ENCODE measurements at regions not wholly inside any gene's neighbourhood (a gene's known extent, or its start where the extent isn't known, plus 50 kb on each side); places are given as distances from the start of the nearest gene placed in this dataset.

DNA sequence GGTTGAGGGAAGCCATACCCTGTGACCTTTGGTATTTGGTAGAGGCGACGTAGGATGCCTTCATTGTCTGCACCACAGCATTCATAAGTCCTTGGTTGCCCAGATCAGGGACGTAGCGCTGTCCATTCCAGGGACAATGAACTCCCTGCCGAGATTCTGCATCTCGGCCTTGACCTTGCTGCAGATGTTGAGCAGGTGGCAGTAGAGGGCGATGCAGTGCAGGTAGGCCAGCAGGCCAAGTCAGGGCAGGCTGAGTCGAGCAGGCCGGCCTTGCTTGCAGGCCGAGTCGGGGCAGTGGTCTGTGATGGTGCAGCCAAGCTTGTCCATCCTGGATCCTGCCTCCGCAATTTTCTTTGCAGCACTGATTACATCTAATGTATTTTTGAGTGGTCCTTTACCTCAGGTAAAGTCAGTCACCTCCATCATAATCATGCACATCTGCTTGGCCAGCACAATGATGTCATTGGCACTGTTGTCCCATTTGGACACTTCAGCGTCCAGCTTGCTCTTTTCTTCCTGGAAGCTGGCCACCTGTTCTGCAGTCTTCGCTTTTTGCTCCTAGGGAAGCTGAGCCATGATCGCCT is 93.4 kb upstream of the CCDC112 start:
- no peak overlapping the region for H3K9ac ChIP-seq (ENCODE audit: control insufficient read depth, insufficient read depth, low read length)
- H3K4me1 ChIP-seq (ENCODE audit: control insufficient read depth, insufficient read depth, low read length): peaks cover 4% of the 10 kb centered on the region; the same call in 1 of the 2 replicates
- no peak overlapping the region for H3K27ac ChIP-seq (ENCODE audit: control insufficient read depth, insufficient read depth)
- POLR2A ChIA-PET: no interaction called here
- no peak overlapping the region for H3K4me3 ChIP-seq
- in situ Hi-C loops (cut with MboI): no loop called here
- H3K9me3 ChIP-seq (replicated peaks; ENCODE audit: control insufficient read depth, insufficient read depth, low read length): no peaks in the 10 kb centered on the region; the same call in 2 of the 3 replicates
- no peaks in the 10 kb centered on the region for H4K20me1 ChIP-seq (ENCODE audit: control insufficient read depth, insufficient read depth)
- no peak overlapping the region for H3K4me2 ChIP-seq (ENCODE audit: control insufficient read depth, insufficient read depth)
- CTCF ChIA-PET: interaction anchor here (1.0 to 2.8 kb wide), 2 partner anchors 13 to 14 kb away, joined by 3 to 8 read pairs; no protein-coding TSS in a partner anchor
- DNase-seq (ENCODE audit: low read depth, low spot score): no peak
- peak; percentile 49; the same call in 1 of the 3 replicates for ATAC-seq
- SMC1A ChIA-PET (ENCODE audit: uncharacterized antibody, unreplicated experiment): interaction anchor here (0.9 to 5.5 kb wide), 6 partner anchors 11 to 677 kb away, joined by 3 to 38 read pairs (median 3); no protein-coding TSS in a partner anchor
- intact Hi-C loops (cut with micrococcal nuclease; ENCODE audit: unreplicated experiment): loop anchor here (5.0 kb wide), 1 partner anchor 197 kb away; no protein-coding TSS in a partner anchor
- FAIRE-seq: no peak
- no TSS peak for BruUV-seq (replicated peaks)
- RAD21 ChIA-PET (ENCODE audit: unreplicated experiment): interaction anchor here (1.5 kb wide), 1 partner anchor 184 kb away, joined by 4 read pairs; no protein-coding TSS in a partner anchor
- no peaks in the 10 kb centered on the region for H3K79me2 ChIP-seq (ENCODE audit: control insufficient read depth, insufficient read depth, low read length)
- H2AFZ ChIP-seq (ENCODE audit: control insufficient read depth, low read depth, low read length): no peak overlapping the region
- 82% methylated on average over 15 of the region's 15 CpGs for WGBS (ENCODE audit: insufficient coverage, insufficient replicate concordance, low lambda C conversion rate, missing lambda C conversion rate)
- H3K36me3 ChIP-seq (ENCODE audit: control insufficient read depth in 2 of 2, insufficient read depth in 2 of 2, low read length in 1 of 2): no peaks in the 10 kb centered on the region
- H3K27me3 ChIP-seq (replicated peaks in 1 of 2; ENCODE audit: control insufficient read depth in 2 of 2, insufficient read depth in 2 of 2, low read length in 1 of 2): no peaks in the 10 kb centered on the region
- TF ChIP-seq NFXL1 (IDR thresholded peaks at IDR 0.05; ENCODE audit: borderline replicate concordance) (no peak), ZNF592 (IDR thresholded peaks at IDR 0.05) (no peak), ELK1 (IDR thresholded peaks at IDR 0.05; ENCODE audit: low read depth, low read length) (no peak), SRF (IDR thresholded peaks at IDR 0.05; ENCODE audit: low read depth in 2 of 2, low read length in 2 of 2) (no peak), IKZF2 (IDR thresholded peaks at IDR 0.05) (no peak), RAD51 (IDR thresholded peaks at IDR 0.05) (no peak), TCF12 (IDR thresholded peaks at IDR 0.05; ENCODE audit: low read depth, low read length) (no peak), CTCF (IDR thresholded peaks at IDR 0.05 in 2 of 3, conservative IDR thresholded peaks at IDR 0.05 in 1 of 3; ENCODE audit: control insufficient read depth in 2 of 3, extremely low read depth in 1 of 3, insufficient read depth in 1 of 3, low read depth in 3 of 3, low read length in 3 of 3) (peak in 2 of 3 experiments; percentile 21 to 22; a peak in 3 of 6 replicates)
- TF ChIP-seq, protein P1, sequence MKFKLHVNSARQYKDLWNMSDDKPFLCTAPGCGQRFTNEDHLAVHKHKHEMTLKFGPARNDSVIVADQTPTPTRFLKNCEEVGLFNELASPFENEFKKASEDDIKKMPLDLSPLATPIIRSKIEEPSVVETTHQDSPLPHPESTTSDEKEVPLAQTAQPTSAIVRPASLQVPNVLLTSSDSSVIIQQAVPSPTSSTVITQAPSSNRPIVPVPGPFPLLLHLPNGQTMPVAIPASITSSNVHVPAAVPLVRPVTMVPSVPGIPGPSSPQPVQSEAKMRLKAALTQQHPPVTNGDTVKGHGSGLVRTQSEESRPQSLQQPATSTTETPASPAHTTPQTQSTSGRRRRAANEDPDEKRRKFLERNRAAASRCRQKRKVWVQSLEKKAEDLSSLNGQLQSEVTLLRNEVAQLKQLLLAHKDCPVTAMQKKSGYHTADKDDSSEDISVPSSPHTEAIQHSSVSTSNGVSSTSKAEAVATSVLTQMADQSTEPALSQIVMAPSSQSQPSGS (IDR thresholded peaks at IDR 0.05; ENCODE audit: low read length): no peak
- TF ChIP-seq, protein P2, sequence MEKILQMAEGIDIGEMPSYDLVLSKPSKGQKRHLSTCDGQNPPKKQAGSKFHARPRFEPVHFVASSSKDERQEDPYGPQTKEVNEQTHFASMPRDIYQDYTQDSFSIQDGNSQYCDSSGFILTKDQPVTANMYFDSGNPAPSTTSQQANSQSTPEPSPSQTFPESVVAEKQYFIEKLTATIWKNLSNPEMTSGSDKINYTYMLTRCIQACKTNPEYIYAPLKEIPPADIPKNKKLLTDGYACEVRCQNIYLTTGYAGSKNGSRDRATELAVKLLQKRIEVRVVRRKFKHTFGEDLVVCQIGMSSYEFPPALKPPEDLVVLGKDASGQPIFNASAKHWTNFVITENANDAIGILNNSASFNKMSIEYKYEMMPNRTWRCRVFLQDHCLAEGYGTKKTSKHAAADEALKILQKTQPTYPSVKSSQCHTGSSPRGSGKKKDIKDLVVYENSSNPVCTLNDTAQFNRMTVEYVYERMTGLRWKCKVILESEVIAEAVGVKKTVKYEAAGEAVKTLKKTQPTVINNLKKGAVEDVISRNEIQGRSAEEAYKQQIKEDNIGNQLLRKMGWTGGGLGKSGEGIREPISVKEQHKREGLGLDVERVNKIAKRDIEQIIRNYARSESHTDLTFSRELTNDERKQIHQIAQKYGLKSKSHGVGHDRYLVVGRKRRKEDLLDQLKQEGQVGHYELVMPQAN (conservative IDR thresholded peaks at IDR 0.05): no peak
- TF ChIP-seq, protein P3, sequence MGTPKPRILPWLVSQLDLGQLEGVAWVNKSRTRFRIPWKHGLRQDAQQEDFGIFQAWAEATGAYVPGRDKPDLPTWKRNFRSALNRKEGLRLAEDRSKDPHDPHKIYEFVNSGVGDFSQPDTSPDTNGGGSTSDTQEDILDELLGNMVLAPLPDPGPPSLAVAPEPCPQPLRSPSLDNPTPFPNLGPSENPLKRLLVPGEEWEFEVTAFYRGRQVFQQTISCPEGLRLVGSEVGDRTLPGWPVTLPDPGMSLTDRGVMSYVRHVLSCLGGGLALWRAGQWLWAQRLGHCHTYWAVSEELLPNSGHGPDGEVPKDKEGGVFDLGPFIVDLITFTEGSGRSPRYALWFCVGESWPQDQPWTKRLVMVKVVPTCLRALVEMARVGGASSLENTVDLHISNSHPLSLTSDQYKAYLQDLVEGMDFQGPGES (IDR thresholded peaks at IDR 0.05): no peak

Data from GM12878 (cell line).